ENCODE measurements at regions not wholly inside any gene's neighbourhood (a gene's known extent, or its start where the extent isn't known, plus 50 kb on each side); places are given as distances from the start of the nearest gene placed in this dataset.

DNA sequence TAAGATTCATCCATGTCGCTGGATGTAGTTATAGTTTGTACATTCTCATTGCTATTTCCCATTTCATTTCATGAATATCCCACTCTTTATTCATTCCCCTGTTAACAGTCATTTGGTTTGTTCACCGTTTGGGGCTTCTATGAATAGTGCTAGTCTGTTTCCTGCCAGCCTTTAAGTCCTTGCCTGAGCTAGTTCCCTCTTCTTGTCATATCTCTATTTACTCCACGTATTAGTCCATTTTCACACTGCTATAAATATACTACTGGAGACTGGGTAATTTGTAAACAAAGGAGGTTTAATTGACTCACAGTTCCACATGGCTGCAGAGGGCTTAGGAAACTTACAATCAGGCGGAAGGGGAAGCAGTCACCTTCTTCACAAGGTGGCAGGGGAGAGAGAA is 56.2 kb downstream of the PLCE1 start:
- TF ChIP-seq, protein P1, sequence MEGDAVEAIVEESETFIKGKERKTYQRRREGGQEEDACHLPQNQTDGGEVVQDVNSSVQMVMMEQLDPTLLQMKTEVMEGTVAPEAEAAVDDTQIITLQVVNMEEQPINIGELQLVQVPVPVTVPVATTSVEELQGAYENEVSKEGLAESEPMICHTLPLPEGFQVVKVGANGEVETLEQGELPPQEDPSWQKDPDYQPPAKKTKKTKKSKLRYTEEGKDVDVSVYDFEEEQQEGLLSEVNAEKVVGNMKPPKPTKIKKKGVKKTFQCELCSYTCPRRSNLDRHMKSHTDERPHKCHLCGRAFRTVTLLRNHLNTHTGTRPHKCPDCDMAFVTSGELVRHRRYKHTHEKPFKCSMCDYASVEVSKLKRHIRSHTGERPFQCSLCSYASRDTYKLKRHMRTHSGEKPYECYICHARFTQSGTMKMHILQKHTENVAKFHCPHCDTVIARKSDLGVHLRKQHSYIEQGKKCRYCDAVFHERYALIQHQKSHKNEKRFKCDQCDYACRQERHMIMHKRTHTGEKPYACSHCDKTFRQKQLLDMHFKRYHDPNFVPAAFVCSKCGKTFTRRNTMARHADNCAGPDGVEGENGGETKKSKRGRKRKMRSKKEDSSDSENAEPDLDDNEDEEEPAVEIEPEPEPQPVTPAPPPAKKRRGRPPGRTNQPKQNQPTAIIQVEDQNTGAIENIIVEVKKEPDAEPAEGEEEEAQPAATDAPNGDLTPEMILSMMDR (IDR thresholded peaks at IDR 0.05; ENCODE audit: insufficient read depth, low read length, poor library complexity, severe bottlenecking), result no peak
- TF ChIP-seq EZH2phosphoT487 (conservative IDR thresholded peaks at IDR 0.05; ENCODE audit: low read length), result no peak
